Ishikawa (cell line): ENCODE measurements at regions not wholly inside any gene's neighbourhood (a gene's known extent, or its start where the extent isn't known, plus 50 kb on each side); places are given as distances from the start of the nearest gene placed in this dataset.

Source experiments
- CEBPB ChIP-seq: IDR thresholded peaks from 2 replicates; pipeline ENCODE4 v1.6.1; 2012
- CREB1 ChIP-seq: IDR thresholded peaks from 2 replicates; pipeline ENCODE4 v1.6.1; 2012; ENCODE audit warnings: low read depth
- EGR1 ChIP-seq: IDR thresholded peaks from 2 replicates; pipeline ENCODE4 v1.6.1; 2012
- EP300 ChIP-seq: IDR thresholded peaks from 2 replicates; pipeline ENCODE4 v1.6.1; 2012; ENCODE audit warnings: borderline replicate concordance
- FOXM1 ChIP-seq: IDR thresholded peaks from 2 replicates; pipeline ENCODE4 v1.6.1; 2012; ENCODE audit warnings: low read depth, borderline replicate concordance
- NFIC ChIP-seq: IDR thresholded peaks from 2 replicates; pipeline ENCODE4 v1.6.1; 2012
- RAD21 ChIP-seq: IDR thresholded peaks from 2 replicates; pipeline ENCODE4 v1.6.1; 2012; ENCODE audit warnings: low read depth
- REST ChIP-seq: IDR thresholded peaks from 2 replicates; pipeline ENCODE4 v1.6.1; 2012; ENCODE audit warnings: low read depth, mild to moderate bottlenecking
- TAF1 ChIP-seq: IDR thresholded peaks from 2 replicates; pipeline ENCODE4 v1.6.1; 2012; ENCODE audit warnings: low read depth, mild to moderate bottlenecking
- TCF12 ChIP-seq: IDR thresholded peaks from 2 replicates; pipeline ENCODE4 v1.6.1; 2012; ENCODE audit warnings: low read depth
- TEAD4 ChIP-seq: IDR thresholded peaks from 2 replicates; pipeline ENCODE4 v1.6.1; 2012
- USF1 ChIP-seq: IDR thresholded peaks from 2 replicates; pipeline ENCODE4 v1.6.1; 2012
- YY1 ChIP-seq: IDR thresholded peaks from 2 replicates; pipeline ENCODE4 v1.6.1; 2012; ENCODE audit warnings: low read depth
- ZBTB7A ChIP-seq: IDR thresholded peaks from 2 replicates; pipeline ENCODE4 v1.6.1; 2012; ENCODE audit warnings: low read depth
- TF ChIP-seq, protein P1 (sequence below): IDR thresholded peaks from 2 replicates; pipeline ENCODE4 v1.6.1; 2012

GRCh38 chr9:120252248-120252647, 327.7 kb downstream of the CDK5RAP2 start:
- TF ChIP-seq REST (peak; percentile 84), ZBTB7A (no peak)

- TF ChIP-seq USF1 (no peak), CEBPB (no peak), EGR1 (no peak), CREB1 (no peak), REST (no peak), RAD21 (no peak), TAF1 (no peak), ZBTB7A (no peak), EP300 (no peak), NFIC (no peak), YY1 (no peak), FOXM1 (no peak), TCF12 (no peak), TEAD4 (no peak)
- TF ChIP-seq, protein P1, sequence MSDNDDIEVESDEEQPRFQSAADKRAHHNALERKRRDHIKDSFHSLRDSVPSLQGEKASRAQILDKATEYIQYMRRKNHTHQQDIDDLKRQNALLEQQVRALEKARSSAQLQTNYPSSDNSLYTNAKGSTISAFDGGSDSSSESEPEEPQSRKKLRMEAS = no peak
Observed at GRCh38 chr9:120242116-120242811, 337.7 kb downstream of the CDK5RAP2 start.

DNA sequence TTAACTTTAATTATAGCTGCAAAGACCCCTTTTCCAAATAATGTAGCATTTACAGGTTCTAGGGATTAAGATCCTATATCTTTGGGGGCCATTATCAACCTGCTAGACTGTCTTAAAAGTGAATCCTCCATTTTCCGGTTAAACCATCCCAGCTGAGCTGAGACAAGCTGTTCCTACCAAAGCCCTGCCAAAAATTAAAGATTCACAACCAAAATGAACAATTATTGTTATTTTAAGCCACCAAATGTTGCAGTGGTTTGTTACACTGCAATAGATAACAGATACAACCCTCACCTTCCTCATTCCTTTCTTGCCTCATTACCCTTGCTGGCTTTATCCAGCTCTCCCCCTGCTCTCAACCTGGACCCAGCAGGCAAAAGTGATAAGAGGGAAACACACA, 343.4 kb downstream of the CDK5RAP2 start:
- TF ChIP-seq EP300 = no peak
- no peak for TF ChIP-seq TCF12
- no peak for TF ChIP-seq TEAD4
- no peak for TF ChIP-seq USF1
- TF ChIP-seq CEBPB = no peak
- TF ChIP-seq YY1 = no peak
- no peak for TF ChIP-seq ZBTB7A
- TF ChIP-seq NFIC = no peak
- no peak for TF ChIP-seq TAF1
- TF ChIP-seq CREB1 = no peak
- TF ChIP-seq RAD21 = no peak
- no peak for TF ChIP-seq EGR1
- TF ChIP-seq, protein P1 = no peak
- no peak for TF ChIP-seq FOXM1

DNA sequence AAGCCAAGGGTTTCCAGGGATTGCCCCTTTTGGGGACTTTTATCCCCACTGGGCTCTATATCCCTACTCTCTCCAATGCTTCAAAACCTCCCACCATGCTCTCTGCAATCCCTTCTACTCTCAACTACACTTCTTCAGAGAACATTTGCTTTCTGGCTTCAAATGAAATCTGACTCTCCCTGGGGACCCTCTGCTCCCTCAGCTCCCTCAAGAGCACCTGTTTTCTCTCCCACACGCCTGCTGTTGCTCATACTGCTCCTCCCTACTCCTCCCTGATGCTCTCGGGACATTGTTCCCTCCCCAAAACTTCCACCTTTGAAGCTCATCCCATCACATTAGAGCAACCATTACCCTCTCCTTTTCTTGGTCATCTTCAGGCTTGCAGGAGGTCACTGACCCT, 344.9 kb downstream of the CDK5RAP2 start:
- no peak for TF ChIP-seq FOXM1
- TF ChIP-seq, protein P1 = no peak
- TF ChIP-seq EP300 = no peak
- no peak for TF ChIP-seq TEAD4
- TF ChIP-seq CREB1 = no peak
- TF ChIP-seq TAF1 = no peak
- TF ChIP-seq TCF12 = no peak
- no peak for TF ChIP-seq USF1
- TF ChIP-seq NFIC = no peak
- TF ChIP-seq REST = no peak
- TF ChIP-seq RAD21 = no peak
- TF ChIP-seq YY1 = no peak
